Glutamatergic neuron (in vitro differentiated cells): ENCODE measurements at regions not wholly inside any gene's neighbourhood (a gene's known extent, or its start where the extent isn't known, plus 50 kb on each side); places are given as distances from the start of the nearest gene placed in this dataset.

Experiments
- DNase-seq: peaks from one replicate; pipeline ENCODE4 v3.0.0; 2022
- H3K27ac Mint-ChIP-seq: one replicate; pipeline ENCODE4 v1.8.0; 2020; ENCODE audit warnings: mild to moderate bottlenecking, mixed read lengths, inconsistent platforms; ENCODE audit not compliant: unreplicated experiment
- H3K27me3 Mint-ChIP-seq: one replicate; pipeline ENCODE4 v1.8.0; 2020; ENCODE audit warnings: mild to moderate bottlenecking, moderate library complexity, mixed read lengths, inconsistent platforms; ENCODE audit not compliant: unreplicated experiment
- H3K36me3 Mint-ChIP-seq: one replicate; pipeline ENCODE4 v1.8.0; 2020; ENCODE audit warnings: mild to moderate bottlenecking, mixed read lengths, inconsistent platforms; ENCODE audit not compliant: unreplicated experiment
- H3K4me1 Mint-ChIP-seq: one replicate; pipeline ENCODE4 v1.8.0; 2020; ENCODE audit warnings: mild to moderate bottlenecking, low read depth, mixed read lengths, inconsistent platforms; ENCODE audit not compliant: unreplicated experiment
- H3K4me3 Mint-ChIP-seq: one replicate; pipeline ENCODE4 v1.8.0; 2020; ENCODE audit warnings: mild to moderate bottlenecking, mixed read lengths, inconsistent platforms; ENCODE audit not compliant: unreplicated experiment
- H3K9me3 Mint-ChIP-seq: one replicate; pipeline ENCODE4 v1.8.0; 2020; ENCODE audit warnings: mild to moderate bottlenecking, moderate library complexity, mixed read lengths, inconsistent platforms; ENCODE audit not compliant: unreplicated experiment
- CTCF ChIP-seq: fragments of 200-600 bp; sonication (generic); IDR thresholded peaks from one replicate; pipeline ENCODE4 v1.5.0; 2021; ENCODE audit not compliant: partially characterized antibody, unreplicated experiment

- Mint-ChIP-seq H3K27ac (no peak overlapping the region), H3K4me3 (no peak overlapping the region), H3K4me1 (no peaks in the 10 kb centered on the region), H3K27me3 (no peaks in the 10 kb centered on the region), H3K36me3 (no peaks in the 10 kb centered on the region), H3K9me3 (peaks cover 2% of the 10 kb centered on the region)
- TF ChIP-seq CTCF, result no peak
- no peak for DNase-seq
Measured at GRCh38 chr5:120368923-120369715, 95.0 kb upstream of the PRR16 start.

- H3K4me1 Mint-ChIP-seq, result no peaks in the 10 kb centered on the region
Measured at GRCh38 chr5:120372899-120373298, 91.2 kb upstream of the PRR16 start.

GRCh38 chr5:120375248-120375647 lies 88.9 kb upstream of the PRR16 start:
- peaks cover 3% of the 10 kb centered on the region for H3K9me3 Mint-ChIP-seq
- H3K27ac Mint-ChIP-seq, result no peak overlapping the region
- H3K4me3 Mint-ChIP-seq, result no peak overlapping the region
- no peak for TF ChIP-seq CTCF
- H3K4me1 Mint-ChIP-seq, result no peaks in the 10 kb centered on the region
- no peaks in the 10 kb centered on the region for H3K36me3 Mint-ChIP-seq
- DNase-seq, result no peak
- no peaks in the 10 kb centered on the region for H3K27me3 Mint-ChIP-seq

More at GRCh38 chr5:120372899-120373298, 91.2 kb upstream of the PRR16 start:
- no peak for TF ChIP-seq CTCF
- Mint-ChIP-seq H3K9me3 (peaks cover 3% of the 10 kb centered on the region), H3K36me3 (no peaks in the 10 kb centered on the region), H3K27ac (no peak overlapping the region), H3K27me3 (no peaks in the 10 kb centered on the region), H3K4me3 (no peak overlapping the region)
- DNase-seq, result no peak

GRCh38 chr5:120380644-120381043 lies 83.5 kb upstream of the PRR16 start:
- no peak overlapping the region for H3K4me3 Mint-ChIP-seq
- no peak for TF ChIP-seq CTCF
- DNase-seq, result no peak
- H3K27me3 Mint-ChIP-seq, result no peaks in the 10 kb centered on the region
- H3K9me3 Mint-ChIP-seq, result peaks cover 3% of the 10 kb centered on the region
- H3K36me3 Mint-ChIP-seq, result no peaks in the 10 kb centered on the region
- H3K27ac Mint-ChIP-seq, result no peak overlapping the region
- H3K4me1 Mint-ChIP-seq, result no peaks in the 10 kb centered on the region

- no peaks in the 10 kb centered on the region for H3K4me1 Mint-ChIP-seq
- H3K4me3 Mint-ChIP-seq, result no peak overlapping the region
- peaks cover 1% of the 10 kb centered on the region for H3K9me3 Mint-ChIP-seq
- no peak for DNase-seq
- no peaks in the 10 kb centered on the region for H3K36me3 Mint-ChIP-seq
- H3K27ac Mint-ChIP-seq, result no peak overlapping the region
- H3K27me3 Mint-ChIP-seq, result no peaks in the 10 kb centered on the region
- no peak for TF ChIP-seq CTCF
Measured at GRCh38 chr5:120382833-120383232, 81.3 kb upstream of the PRR16 start.
